ENCODE measurements at regions not wholly inside any gene's neighbourhood (a gene's known extent, or its start where the extent isn't known, plus 50 kb on each side); places are given as distances from the start of the nearest gene placed in this dataset.
"Not testable (repeated sequence)": the region's sequence is repeated elsewhere in the genome, so short reads cannot be mapped to it uniquely, and the experiment has no call there.

DNA sequence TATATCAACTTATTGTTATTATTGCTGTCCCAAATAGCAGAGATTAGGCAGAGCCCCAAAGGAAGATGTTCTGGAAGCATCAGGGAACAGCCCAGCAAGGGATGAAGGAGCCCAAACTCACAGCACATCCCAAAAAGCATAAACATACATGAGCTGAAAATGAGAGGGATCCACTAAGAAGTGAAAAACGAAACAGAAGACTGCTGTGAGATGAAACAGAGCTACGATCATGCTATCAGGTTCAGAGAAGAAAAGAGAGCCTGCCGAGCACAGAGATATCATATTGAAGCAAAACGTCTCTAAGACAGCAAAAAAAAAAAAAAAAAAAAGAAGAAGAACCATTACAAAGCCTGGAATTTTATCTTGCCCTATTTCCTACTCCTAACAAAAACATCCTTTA is 127.3 kb downstream of the ZNF608 start:
- no peak for DNase-seq (ENCODE audit: low read depth in 2 of 2)

DNA sequence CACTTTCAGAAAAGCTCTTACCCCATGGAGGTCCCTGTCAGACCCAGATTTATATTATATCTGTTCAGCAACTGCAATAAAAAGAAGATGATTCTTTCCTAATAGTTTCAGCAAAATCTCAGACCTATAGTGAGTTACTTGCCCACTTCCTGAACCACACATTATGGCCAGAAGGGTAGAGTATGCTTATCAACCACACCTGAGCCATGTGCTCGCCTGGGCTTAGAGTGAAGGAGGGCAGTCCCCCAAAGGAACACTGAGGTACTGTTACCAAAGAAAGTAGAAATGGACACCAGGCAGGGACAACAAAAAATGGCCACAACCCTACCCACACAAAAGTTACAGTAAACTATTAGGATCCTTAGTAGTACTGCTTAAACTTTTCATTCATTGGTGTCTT is 128.7 kb downstream of the ZNF608 start:
- no peak for DNase-seq (ENCODE audit: low read depth in 2 of 2)

DNA sequence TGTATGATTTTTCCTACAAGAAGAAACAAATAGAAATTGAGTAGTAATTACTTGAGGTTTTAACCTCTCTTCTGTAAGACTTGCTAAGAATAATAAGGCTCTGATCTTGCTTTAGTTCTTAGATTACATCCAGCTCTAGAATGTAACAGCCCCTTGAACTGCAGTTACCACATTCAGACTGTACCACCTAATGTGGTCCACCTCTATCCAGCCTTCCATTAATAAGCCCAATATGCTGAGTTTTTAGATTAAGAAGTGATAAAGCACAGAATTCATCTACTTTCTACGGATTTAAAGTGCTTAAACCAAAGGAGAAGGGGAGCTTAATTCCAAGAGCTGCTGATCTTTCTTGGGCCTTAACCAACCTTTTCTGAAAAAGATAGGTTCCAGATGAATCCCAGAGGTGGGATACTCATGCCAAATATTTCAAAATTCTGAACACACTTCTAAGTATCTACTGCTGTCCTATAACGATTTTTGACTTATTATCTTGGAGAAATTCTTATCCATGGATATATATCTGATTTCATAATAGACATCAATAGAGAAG is 131.5 kb downstream of the ZNF608 start:
- no peak for DNase-seq (ENCODE audit: low read depth in 2 of 2)

DNA sequence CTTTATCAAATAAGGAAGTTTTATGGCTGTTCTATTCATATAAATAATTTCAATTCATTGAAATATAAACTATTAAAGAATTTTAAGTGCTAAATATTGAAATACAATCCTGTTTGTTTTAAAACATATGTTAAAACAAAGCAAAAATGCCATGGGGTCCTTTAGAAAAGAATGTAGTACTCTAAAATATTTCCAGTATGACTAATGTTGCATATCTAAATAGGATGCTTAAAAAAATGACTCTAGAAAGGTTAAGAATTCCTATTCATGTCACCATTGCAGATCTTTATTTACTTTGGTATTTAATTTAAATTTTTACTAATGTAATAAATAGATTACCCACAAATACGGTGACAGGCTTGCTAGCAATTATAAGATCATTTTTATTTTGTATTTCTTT is 132.3 kb downstream of the ZNF608 start:
- DNase-seq (ENCODE audit: low read depth in 2 of 2) = no peak

DNA sequence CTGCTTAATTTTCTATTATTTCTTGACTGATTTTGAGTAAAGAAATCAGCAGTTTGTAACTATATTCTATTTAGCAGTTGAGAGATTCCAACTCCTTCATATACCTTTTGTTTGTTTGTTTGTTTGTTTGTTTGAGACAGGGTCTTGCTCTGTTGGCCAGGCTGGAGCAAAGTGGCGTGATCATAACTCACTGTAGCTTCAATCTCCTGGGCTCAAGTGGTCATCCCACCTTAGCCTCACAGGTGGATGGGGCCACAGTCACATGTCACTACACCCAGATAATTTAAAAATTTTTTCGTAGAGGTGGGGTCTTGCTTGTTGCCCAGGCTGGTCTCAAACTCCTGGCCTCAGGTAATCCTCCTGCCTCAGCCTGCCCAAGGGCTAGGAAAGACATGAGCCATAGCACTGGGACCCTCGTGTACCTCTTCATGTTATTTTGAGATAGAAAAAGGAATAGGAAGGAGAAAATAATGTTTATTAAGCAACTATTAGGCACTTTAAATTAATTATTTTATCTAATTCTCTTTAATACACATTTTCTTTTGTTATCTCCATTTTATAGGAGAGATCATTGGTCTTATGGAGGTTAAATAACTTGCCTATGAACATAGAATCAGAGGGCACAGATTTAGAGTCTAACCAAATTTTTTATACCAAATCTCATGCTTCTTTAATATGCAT is 133.0 kb downstream of the ZNF608 start:
- DNase-seq (ENCODE audit: low read depth in 2 of 2) = no peak

DNA sequence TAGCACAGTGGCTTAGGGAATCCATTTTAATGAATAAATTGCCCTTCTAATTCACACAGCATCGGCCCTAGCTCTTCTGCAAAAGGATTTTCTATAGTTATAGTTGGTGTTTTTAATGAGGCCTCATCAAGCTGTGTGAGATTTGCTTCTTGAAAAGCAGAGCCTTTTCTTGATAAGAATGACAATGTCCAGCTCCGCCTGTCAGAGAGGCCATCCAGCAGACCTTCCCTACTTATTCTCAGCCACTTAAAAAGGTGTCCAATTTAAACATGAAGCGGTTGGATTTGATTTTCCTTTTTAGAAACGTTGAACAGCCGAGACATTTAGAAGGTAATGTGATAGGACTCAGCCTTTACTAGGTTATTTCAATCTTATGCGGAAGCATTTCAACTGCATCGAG is 134.4 kb downstream of the ZNF608 start:
- no peak for DNase-seq (ENCODE audit: low read depth in 2 of 2)

DNA sequence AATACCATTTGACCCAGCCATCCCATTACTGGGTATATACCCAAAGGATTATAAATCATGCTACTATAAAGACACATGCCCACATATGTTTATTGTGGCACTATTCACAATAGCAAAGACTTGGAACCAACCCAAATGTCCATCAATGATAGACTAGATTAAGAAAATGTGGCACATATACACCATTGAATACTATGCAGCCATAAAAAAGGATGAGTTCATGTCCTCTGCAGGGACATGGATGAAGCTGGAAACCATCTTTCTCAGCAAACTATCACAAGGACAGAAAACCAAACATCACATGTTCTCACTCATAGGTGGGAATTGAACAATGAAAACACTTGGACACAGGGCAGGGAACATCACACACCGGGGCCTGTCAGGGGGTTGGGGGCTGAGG is 135.2 kb downstream of the ZNF608 start:
- DNase-seq (ENCODE audit: low read depth in 2 of 2) = not testable (repeated sequence)

DNA sequence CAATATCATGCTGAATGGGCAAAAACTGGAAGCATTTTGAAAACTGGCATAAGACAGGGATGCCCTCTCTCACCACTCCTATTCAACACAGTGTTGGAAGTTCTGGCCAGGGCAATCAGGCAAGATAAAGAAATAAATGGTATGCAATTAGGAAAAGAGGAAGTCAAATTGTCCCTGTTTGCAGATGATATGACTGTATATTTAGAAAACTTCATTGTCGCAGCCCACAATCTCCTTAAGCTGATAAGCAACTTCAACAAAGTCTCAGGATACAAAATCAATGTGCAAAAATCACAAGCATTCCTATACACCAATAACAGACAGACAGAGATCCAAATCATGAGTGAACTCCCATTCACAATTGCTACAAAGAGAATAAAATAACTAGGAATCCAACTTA is 136.8 kb downstream of the ZNF608 start:
- not testable (repeated sequence) for DNase-seq (ENCODE audit: low read depth in 2 of 2)

DNA sequence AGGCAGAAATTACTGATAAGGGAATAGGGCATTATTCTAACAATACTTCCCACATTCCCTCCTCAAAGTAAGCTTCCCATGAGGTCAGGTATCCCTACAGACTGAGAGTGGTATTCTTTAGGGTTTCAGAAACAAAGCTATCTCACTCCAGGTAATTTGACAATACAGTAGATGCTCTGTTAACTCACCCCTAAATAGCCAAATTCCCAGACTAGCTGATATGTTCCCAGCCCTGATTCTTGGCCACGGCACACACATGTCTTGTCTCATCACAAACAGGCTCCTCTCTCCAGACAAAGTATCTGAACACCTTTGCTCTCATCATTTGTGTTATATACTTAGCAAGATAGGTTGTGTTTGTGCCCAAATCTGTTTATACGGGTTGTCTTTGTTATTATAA is 139.9 kb downstream of the ZNF608 start:
- DNase-seq (ENCODE audit: low read depth in 2 of 2) = no peak

DNA sequence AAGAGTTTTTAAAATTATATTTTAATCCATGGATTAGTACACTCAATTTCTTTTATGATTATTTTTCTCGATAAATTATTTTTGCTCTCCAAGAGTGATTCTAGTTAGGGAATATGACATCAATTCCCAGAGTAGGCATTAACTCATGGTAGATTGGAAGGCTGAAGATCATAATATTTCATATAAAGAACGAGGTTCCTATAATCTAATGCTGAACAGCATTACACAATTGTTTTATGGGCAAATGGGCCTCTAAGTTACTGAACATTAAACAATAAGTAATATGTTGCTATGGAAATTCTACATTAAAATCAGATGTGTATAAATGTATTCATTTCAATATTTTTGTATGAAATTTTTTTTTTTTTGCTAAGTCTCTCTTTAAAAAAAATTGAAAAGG is 140.3 kb downstream of the ZNF608 start:
- DNase-seq (ENCODE audit: low read depth in 2 of 2) = no peak

DNA sequence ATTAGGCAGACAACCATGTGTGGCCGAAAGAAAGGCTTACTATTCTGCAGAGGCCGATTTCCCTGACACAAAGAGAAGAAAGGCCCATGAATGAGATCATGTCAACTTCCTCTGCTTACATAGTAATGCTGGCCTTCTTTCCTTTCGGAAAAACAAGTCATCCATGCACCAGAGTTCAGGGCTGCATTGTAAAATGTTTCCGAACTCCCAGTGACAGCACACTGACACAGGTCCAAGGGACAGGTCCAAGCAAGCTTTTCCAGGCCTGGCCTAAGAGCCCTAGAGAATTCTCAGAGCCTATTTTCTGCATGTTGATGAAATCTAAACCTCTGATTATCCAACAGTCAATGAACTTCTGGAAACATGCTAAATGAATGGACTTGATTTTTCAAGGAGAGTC is 140.9 kb downstream of the ZNF608 start:
- no peak for DNase-seq (ENCODE audit: low read depth in 2 of 2)

DNA sequence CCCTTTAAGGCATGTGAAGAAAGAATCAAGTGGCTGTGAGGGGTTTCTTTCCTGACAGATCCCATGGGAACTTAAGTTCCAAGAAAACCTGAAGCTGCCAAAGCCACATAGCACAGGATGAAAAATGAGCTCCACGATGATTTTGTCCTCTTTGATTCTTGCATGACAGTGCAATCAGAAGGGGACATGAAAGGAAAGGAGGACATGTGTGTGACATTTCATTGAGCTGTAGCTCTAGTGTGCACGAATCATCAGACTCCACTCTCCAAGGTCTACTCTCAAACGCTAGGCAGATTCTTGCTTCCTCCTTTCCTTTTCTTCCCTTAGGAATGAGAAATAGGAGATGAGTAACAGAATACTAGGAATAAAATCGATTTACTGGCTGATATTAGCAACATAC is 142.0 kb downstream of the ZNF608 start:
- DNase-seq (ENCODE audit: low read depth in 2 of 2) = no peak

DNA sequence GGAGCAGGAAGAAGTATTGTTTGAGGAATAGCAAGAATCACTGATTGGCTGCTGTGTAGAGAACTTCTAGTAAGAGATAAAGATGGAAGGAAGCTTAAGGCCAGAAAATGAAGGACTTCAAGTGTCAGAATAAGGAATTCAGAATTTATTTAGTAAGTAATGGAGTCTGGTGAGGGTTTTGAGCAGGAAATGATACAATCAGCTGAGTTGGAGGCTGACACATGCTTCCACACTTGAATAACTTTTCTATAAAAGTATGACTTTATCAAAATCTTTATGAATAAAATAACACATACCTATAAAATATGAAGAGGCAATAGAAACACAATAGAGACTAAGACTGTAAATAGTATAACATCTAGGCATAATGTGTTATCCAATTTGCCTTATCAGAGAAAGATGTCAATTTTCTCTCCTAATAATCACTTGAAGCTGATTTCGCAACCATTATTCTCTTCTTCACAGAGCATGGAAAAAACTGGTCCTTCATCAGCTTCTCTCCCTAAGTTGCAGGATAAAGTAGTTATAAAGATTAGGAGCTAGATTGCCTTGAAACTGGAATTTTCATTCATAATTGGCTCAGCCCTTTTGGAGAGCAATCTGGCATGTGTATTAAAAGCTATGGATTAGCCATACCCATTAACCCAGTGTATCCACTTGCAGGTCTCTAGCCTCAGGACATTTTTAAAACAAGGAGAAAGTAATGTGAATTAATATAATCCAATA is 143.4 kb downstream of the ZNF608 start:
- DNase-seq (ENCODE audit: low read depth in 2 of 2) = no peak

DNA sequence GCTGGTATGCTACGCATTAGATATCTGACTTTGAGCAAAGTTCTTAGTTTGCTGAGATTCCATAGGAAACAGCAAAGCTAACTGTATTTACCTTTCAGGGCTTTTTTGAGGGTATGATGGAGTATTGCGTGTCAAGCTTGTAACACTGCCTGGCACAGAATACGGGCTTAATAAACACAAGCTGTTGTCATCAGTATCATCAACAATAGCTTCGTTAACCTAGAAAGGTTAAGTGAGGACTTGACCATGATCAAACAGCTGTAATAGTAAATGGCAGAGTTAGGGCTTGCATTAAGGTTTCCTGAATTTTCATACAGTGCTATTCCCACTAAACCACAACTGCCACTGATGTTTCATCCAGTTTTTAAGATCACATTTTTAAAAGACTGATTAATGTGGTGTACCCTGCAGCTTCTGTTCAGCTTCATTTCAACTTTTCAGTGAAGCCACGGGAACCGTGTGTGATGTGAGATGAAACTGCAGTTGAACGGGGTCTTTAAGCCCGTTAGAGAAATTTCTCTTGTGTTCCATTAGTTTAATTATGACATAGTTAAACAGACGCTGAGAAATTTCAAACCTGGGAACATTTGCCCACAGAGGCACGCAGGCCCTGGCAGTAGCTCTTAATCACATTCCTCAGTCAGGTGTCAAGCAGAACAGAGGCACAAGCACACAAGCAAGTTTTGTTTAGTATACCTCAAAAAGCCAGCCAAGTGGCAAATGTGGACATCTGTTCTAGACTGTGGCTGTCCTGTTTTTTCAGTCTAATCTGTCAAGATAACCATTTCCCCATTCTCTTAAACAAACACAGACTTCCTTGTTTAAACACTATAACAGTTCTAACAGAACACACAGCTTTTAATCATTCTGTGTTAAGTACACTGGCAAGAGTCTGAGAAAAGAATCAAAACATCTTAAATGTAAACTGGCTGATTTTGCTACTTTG is 147.1 kb downstream of the ZNF608 start:
- no peak for DNase-seq (ENCODE audit: low read depth in 2 of 2)

DNA sequence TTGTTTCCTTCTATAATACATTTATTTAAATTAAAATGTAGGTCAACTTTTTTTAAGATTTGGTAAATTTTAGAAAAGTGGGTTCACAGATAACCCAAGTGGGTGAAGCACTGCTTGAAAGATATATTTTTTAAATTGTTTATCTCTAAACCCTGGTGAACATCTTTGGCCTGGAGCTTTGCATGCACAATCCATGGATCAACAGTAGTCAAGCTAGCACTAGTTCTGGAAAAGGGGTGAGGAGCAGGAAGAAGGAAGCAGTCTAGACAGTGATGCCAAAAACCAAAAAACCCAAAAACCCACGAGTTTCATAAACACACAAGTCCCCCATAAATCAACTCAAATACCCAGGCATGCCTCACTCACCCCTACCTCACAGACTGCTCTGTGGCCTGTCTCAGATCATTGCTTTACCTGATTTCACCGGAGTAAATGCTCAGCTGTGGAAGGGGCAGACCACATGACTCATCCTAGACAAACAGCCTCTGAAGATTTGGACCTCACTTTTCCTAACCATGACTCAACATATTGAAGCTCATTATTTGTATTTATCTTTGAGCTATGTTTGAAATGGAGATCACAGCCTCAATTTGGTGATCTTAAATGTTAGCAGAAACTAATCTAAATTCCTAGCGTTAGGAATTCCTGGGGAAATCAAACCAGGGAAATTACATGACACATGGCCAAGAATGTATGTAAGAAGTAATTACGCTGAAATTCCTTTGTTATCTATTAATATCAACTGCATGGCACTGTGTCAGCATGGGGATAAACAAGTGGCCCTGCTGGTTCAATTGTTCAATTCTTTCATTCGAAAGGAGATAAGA is 149.6 kb downstream of the ZNF608 start:
- DNase-seq (ENCODE audit: low read depth in 2 of 2) = no peak

DNA sequence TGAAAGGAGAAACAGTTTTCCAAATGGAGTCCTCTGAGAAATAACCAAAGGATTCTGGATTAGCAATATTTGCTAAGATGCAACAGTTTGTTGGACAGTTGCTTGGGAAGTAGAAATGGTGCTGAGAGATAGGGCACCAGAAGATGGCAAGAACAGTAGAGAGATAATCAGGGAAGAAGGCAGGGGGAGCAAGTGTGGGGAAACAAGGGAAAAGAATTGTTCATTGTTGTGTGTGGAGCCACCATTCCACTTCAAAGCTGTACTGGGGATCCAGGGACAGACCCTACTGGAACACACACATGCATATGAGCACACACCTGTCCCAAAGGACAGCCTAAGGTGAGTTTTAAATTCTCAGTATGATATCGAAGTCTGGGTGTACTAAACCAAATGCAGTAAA is 152.5 kb downstream of the ZNF608 start:
- no peak for DNase-seq (ENCODE audit: low read depth in 2 of 2)

DNA sequence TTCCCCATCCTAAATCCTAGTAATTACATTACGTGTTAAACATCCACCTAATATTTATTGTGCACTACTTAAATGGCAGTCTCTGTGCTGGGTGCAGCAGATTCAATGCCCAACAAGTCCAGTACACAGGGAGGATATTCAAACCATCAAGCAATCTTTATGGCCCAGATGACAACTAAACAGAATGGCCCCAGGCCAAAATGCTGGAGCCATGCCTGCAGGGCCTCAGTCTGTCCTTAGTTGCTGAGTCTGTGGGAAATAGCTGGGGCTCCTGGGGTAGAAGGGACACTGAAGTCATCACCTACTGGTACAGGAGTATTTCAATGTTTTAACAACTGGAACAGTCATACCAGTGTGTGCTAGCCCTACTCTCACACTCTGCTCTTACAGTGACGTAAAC is 153.5 kb downstream of the ZNF608 start:
- no peak for DNase-seq (ENCODE audit: low read depth in 2 of 2)

DNA sequence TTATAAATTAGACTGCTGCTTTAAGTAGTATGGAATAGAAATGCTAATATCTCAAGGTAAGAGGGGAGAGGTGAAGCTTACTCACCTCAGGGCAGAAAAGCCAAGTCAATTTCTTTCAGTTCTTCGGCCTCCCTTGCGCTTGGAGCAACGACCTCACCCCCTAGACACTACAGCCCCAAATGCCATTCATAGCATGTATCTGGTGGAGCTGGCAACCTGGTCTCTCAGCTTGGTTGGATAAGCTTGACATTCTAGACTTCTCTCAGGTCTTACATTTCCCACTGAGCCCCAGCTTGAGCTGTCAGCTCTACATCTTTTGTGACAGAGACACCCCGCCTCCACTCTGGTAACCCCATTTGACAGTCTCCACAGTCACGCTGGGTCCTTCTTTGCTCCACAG is 154.9 kb downstream of the ZNF608 start:
- DNase-seq (ENCODE audit: low read depth in 2 of 2) = no peak

DNA sequence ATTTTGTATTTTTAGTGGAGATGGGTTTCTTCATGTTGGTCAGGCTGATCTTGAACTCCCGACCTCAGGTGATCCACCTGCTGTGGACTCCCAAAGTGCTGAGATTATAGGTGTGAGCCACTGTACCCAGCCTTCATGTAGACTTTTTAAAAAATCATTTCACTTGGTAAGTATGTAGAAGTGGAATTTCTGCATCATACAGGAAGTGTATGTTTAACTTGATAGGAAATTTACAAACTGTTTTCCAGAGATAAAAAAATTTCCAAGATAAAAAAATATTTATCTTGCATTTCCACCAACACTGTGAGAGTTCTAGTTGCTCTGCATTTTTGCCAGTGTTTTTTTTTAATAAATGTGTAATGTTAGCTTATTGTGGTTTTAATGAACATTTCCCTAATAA is 155.8 kb downstream of the ZNF608 start:
- DNase-seq (ENCODE audit: low read depth in 2 of 2) = no peak

DNA sequence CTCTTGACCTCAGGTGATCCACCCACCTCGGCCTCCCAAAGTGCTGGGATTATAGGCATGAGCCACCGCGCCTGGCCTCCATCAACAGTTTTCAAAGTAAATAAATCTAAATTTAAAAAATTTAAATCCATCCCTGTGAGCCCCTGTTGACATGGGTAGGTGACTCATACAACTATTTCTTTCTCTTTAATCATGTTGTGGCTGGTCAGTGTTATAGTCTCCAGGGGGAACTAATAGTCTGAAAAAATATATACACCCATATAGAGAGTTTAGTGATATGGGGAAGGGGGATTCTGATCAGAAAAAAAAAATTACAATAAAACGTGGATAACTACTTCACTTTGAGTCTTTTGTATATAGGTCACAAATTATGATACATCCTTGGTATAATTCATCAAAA is 159.2 kb downstream of the ZNF608 start:
- no peak for DNase-seq (ENCODE audit: low read depth in 2 of 2)

DNA sequence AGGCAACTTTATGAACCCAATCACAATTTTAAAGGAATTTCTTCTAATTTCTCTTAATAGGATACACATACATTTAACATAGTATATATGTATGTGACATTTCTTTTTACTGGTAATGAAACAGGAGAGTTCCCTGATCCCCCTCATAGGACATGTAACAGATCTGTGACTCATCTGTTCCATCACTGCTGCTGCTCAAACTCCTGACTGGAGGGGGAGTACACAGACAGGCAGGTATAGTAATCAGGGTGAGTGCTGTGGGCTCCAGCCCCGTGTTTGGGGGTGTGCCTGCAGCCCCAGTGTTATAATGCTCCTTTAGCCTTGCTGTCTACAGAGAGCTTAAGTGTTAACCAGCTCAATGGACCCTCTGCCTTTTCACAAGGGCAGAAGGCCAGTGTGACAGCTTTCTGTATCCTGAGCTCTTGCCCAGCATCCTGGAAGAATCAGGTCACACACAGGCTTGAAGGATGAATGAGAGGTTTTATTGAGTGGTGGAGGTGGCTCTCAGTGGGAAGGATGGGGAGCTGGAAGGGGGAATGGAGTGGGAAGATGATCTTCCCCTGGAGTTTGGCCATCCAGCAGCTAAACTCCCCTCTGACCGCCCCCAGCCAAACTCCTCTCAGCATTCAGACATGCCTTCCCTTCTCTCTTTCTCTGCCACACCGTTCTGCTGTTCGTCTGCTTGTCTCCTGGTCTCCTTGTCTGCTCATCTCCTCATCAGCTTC is 161.3 kb downstream of the ZNF608 start:
- DNase-seq (ENCODE audit: low read depth in 2 of 2) = no peak

All from stimulated activated CD8-positive, alpha-beta memory T cell treated with anti-CD3 and anti-CD28 coated beads, Interleukin-2, amount 100 ng/mL, for 48 hours (primary cell).